ENCODE measurements at regions not wholly inside any gene's neighbourhood (a gene's known extent, or its start where the extent isn't known, plus 50 kb on each side); places are given as distances from the start of the nearest gene placed in this dataset.

- TF ChIP-seq PRDM2 (tag by site-specific recombination; IDR thresholded peaks at IDR 0.05; ENCODE audit: borderline replicate concordance) (no peak), ZNF394 (tag by site-specific recombination; IDR thresholded peaks at IDR 0.05; ENCODE audit: borderline replicate concordance) (no peak)
Measured at GRCh38 chr13:58633226-58633625, 1001.7 kb downstream of the PCDH17 start (continued).

GRCh38 chr13:58655086-58655485 is 1023.5 kb downstream of the PCDH17 start:
- Histone ChIP-seq H3K4me1 (ENCODE audit: control insufficient read depth, insufficient read depth, low read length) (no peaks in the 10 kb centered on the region), H3K9me3 (ENCODE audit: control insufficient read depth, insufficient read depth, low read depth, low read length) (no peaks in the 10 kb centered on the region), H3K27ac (ENCODE audit: extremely low read depth, low read depth, low read length) (no peak overlapping the region), H3K4me3 (ENCODE audit: low read depth, low read length) (no peak overlapping the region), H3K36me3 (ENCODE audit: control insufficient read depth in 2 of 2, insufficient read depth in 1 of 2, low read length in 2 of 2) (no peaks in the 10 kb centered on the region)
- ChIA-PET POLR2A (no interaction called here), CTCF (no interaction called here)
- TF ChIP-seq ZNF629 (tag by site-specific recombination; IDR thresholded peaks at IDR 0.05) (no peak), ZNF37A (tag by site-specific recombination; IDR thresholded peaks at IDR 0.05) (no peak), ZNF621 (tag by site-specific recombination; IDR thresholded peaks at IDR 0.05) (no peak), PBX3 (CRISPR knock-in tag; IDR thresholded peaks at IDR 0.05) (no peak), TRIM28 (IDR thresholded peaks at IDR 0.05; ENCODE audit: borderline replicate concordance, low read length) (no peak), ZNF155 (tag by site-specific recombination; IDR thresholded peaks at IDR 0.05) (no peak)

- Histone ChIP-seq H3K4me3 (ENCODE audit: low read depth, low read length) (no peak overlapping the region), H3K9me3 (ENCODE audit: control insufficient read depth, insufficient read depth, low read depth, low read length) (no peaks in the 10 kb centered on the region), H3K27ac (ENCODE audit: extremely low read depth, low read depth, low read length) (no peak overlapping the region), H3K4me1 (ENCODE audit: control insufficient read depth, insufficient read depth, low read length) (no peaks in the 10 kb centered on the region), H3K36me3 (ENCODE audit: control insufficient read depth in 2 of 2, insufficient read depth in 1 of 2, low read length in 2 of 2) (no peaks in the 10 kb centered on the region)
- ChIA-PET CTCF (no interaction called here), POLR2A (no interaction called here)
- TF ChIP-seq ZNF449 (tag by site-specific recombination; IDR thresholded peaks at IDR 0.05): no peak
- TF ChIP-seq SALL2 (tag by site-specific recombination; IDR thresholded peaks at IDR 0.05; ENCODE audit: borderline replicate concordance): no peak
- no peak for TF ChIP-seq ZNF791 (tag by site-specific recombination; IDR thresholded peaks at IDR 0.05)
- no peak for TF ChIP-seq ZNF132 (tag by site-specific recombination; IDR thresholded peaks at IDR 0.05; ENCODE audit: borderline replicate concordance)
- no peak for TF ChIP-seq ZNF394 (tag by site-specific recombination; IDR thresholded peaks at IDR 0.05; ENCODE audit: borderline replicate concordance)
- TF ChIP-seq ZNF521 (tag by site-specific recombination; IDR thresholded peaks at IDR 0.05): no peak
- TF ChIP-seq CTCF (tag by site-specific recombination; IDR thresholded peaks at IDR 0.05): no peak
- TF ChIP-seq ZNF843 (tag by site-specific recombination; IDR thresholded peaks at IDR 0.05): no peak
- no peak for TF ChIP-seq ZFP69B (tag by site-specific recombination; IDR thresholded peaks at IDR 0.05)
- no peak for TF ChIP-seq ZNF19 (tag by site-specific recombination; IDR thresholded peaks at IDR 0.05; ENCODE audit: low read depth)
Measured at GRCh38 chr13:58660826-58661225, 1029.3 kb downstream of the PCDH17 start.

Measured in HEK293 (cell line).